A673 (cell line): ENCODE measurements at regions not wholly inside any gene's neighbourhood (a gene's known extent, or its start where the extent isn't known, plus 50 kb on each side); places are given as distances from the start of the nearest gene placed in this dataset.
A peak's percentile ranks its signal among the peaks of the same experiment; 100 is the strongest.

Source experiments
- BruUV-seq: library from RNA; stranded (reverse); fragments of 400-500 nt; replicated peaks from 2 replicates; lab custom pipeline; 2021; lab: Mats Ljungman, UMichigan
- CTCF ChIA-PET: fragments of 300-600 bp; sonication (Branson Sonifier 250); formaldehyde crosslinking; loops from one replicate; lab custom pipeline; 2022; ENCODE audit warnings: antibody characterized with exemption; lab: Charles Lee
- POLR2A ChIA-PET: fragments of 300-600 bp; sonication (Branson Sonifier 250); formaldehyde crosslinking; loops from one replicate; lab custom pipeline; 2022; ENCODE audit warnings: antibody characterized with exemption; ENCODE audit not compliant: low non-redundant PET; lab: Charles Lee
- DNase-seq: peaks from one replicate; pipeline ENCODE4 v3.0.0-alpha.2; 2015; ENCODE audit warnings: low spot score
- H3K27ac ChIP-seq: fragments of 200-600 bp; sonication (generic); 2 replicates; pipeline ENCODE4 v1.5.1; 2016; ENCODE audit warnings: mixed run types, low read depth, mild to moderate bottlenecking, mixed read lengths, antibody characterized with exemption, low read length; ENCODE audit not compliant: poor library complexity, severe bottlenecking
- H3K27me3 ChIP-seq: fragments of 200-600 bp; sonication (generic); replicated peaks from 2 replicates; pipeline ENCODE4 v1.6.1; 2017; ENCODE audit warnings: mixed run types, low read depth, mild to moderate bottlenecking, mixed read lengths, antibody characterized with exemption, low read length; ENCODE audit not compliant: insufficient read depth, poor library complexity
- H3K36me3 ChIP-seq: fragments of 200-600 bp; sonication (generic); 2 replicates; pipeline ENCODE4 v1.6.1; 2016; ENCODE audit warnings: mixed run types, mild to moderate bottlenecking, mixed read lengths, antibody characterized with exemption, low read length; ENCODE audit not compliant: insufficient read depth, poor library complexity, severe bottlenecking
- H3K4me1 ChIP-seq: fragments of 200-600 bp; sonication (generic); 2 replicates; pipeline ENCODE4 v1.6.1; 2017; ENCODE audit warnings: mixed run types, mild to moderate bottlenecking, mixed read lengths, antibody characterized with exemption, low read length; ENCODE audit not compliant: insufficient read depth, poor library complexity, severe bottlenecking
- H3K4me3 ChIP-seq: fragments of 200-600 bp; sonication (generic); 2 replicates; pipeline ENCODE4 v1.5.1; 2016; ENCODE audit warnings: low read depth, mixed run types, mild to moderate bottlenecking, mixed read lengths, low read length; ENCODE audit not compliant: poor library complexity, severe bottlenecking
- H3K9me3 ChIP-seq: fragments of 200-600 bp; sonication (generic); 2 replicates; pipeline ENCODE4 v1.6.1; 2016; ENCODE audit warnings: mixed run types, low read depth, mild to moderate bottlenecking, mixed read lengths, antibody characterized with exemption, low read length; ENCODE audit not compliant: poor library complexity, severe bottlenecking
- CTCF ChIP-seq: fragments of 300-800, 200-600 bp; sonication (generic); conservative IDR thresholded peaks from 2 replicates; pipeline ENCODE4 v1.5.1; 2017; ENCODE audit warnings: low read depth, mild to moderate bottlenecking, antibody characterized with exemption, low read length, moderate library complexity, mixed read lengths
- EZH2 ChIP-seq: fragments of 200-600 bp; sonication (generic); IDR thresholded peaks from 2 replicates; pipeline ENCODE4 v1.6.1; 2017; ENCODE audit warnings: borderline replicate concordance, low read depth, mild to moderate bottlenecking, mixed read lengths, antibody characterized with exemption, low read length; ENCODE audit not compliant: poor library complexity, severe bottlenecking
- intact Hi-C: fragments of 100-400 bp; cut with micrococcal nuclease; formaldehyde crosslinking; loops from one replicate; pipeline ENCODE4 v1.10.0; 2022; ENCODE audit not compliant: unreplicated experiment

GRCh38 chr12:93984005-93984404 lies 164.4 kb upstream of the PLXNC1 start:
- no TSS peak for BruUV-seq
- CTCF ChIA-PET: no interaction called here
- POLR2A ChIA-PET: no interaction called here

DNA sequence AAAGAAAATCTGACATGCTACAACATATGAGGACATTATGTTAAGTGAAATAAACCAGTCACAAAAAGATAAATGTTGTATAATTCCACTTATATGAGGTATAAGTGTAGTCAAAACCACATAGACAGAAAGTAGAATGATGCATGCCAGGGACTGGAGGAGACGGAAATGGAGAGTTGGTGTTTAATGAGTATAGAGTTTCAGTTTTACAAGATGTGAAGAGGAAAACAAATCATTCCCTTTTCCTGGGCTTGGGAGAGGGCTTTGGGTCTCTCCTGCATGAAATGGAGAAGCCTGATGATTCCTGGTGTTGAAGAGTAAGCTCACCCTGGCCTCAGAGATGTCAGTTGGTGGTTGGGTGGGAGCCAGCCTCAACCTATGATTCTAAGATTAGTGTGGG lies 158.4 kb upstream of the PLXNC1 start:
- no peaks in the 10 kb centered on the region for H3K27me3 ChIP-seq
- no peak overlapping the region for H3K4me3 ChIP-seq
- H3K36me3 ChIP-seq: no peaks in the 10 kb centered on the region
- ChIA-PET POLR2A (no interaction called here), CTCF (no interaction called here)
- TF ChIP-seq EZH2 (no peak), CTCF (no peak)
- no peak for DNase-seq
- no peak overlapping the region for H3K27ac ChIP-seq
- intact Hi-C loops: no loop called here
- no peaks in the 10 kb centered on the region for H3K4me1 ChIP-seq
- H3K9me3 ChIP-seq: no peaks in the 10 kb centered on the region
- BruUV-seq: no TSS peak

More at GRCh38 chr12:93984005-93984404, 164.4 kb upstream of the PLXNC1 start:
- intact Hi-C loops: no loop called here
- Histone ChIP-seq H3K27ac (no peak overlapping the region), H3K9me3 (no peaks in the 10 kb centered on the region), H3K4me3 (no peak overlapping the region), H3K4me1 (no peaks in the 10 kb centered on the region), H3K36me3 (no peaks in the 10 kb centered on the region), H3K27me3 (no peaks in the 10 kb centered on the region)
- TF ChIP-seq EZH2 (no peak), CTCF (no peak)
- DNase-seq: no peak

GRCh38 chr12:93990832-93991803 lies 157.3 kb upstream of the PLXNC1 start:
- peak; percentile 30 for DNase-seq

More at GRCh38 chr12:93990832-93991803, 157.3 kb upstream of the PLXNC1 start:
- H3K36me3 ChIP-seq: no peaks in the 10 kb centered on the region
- intact Hi-C loops: no loop called here
- TF ChIP-seq EZH2 (no peak), CTCF (no peak; the same call in 1 of the 2 replicates)
- CTCF ChIA-PET: interaction anchor here (1.3 kb wide), 1 partner anchor 111 kb away, joined by 3 read pairs; no protein-coding TSS in a partner anchor
- H3K9me3 ChIP-seq: no peaks in the 10 kb centered on the region
- no peaks in the 10 kb centered on the region for H3K4me1 ChIP-seq
- POLR2A ChIA-PET: no interaction called here
- no TSS peak for BruUV-seq
- H3K27me3 ChIP-seq: no peaks in the 10 kb centered on the region
- no peak overlapping the region for H3K27ac ChIP-seq
- no peak overlapping the region for H3K4me3 ChIP-seq
